C4-2B (cell line): ENCODE measurements at regions not wholly inside any gene's neighbourhood (a gene's known extent, or its start where the extent isn't known, plus 50 kb on each side); places are given as distances from the start of the nearest gene placed in this dataset.

Experiments
- CTCF ChIP-seq: fragments of 450-650 bp; conservative IDR thresholded peaks from 2 replicates; pipeline ENCODE4 v1.5.1; 2017; ENCODE audit warnings: mild to moderate bottlenecking
- ZFX ChIP-seq: fragments of 450-650 bp; IDR thresholded peaks from 2 replicates; pipeline ENCODE4 v1.6.1; 2017

GRCh38 chr6:140462453-140463311 is 1088.2 kb upstream of the CITED2 start:
- TF ChIP-seq CTCF: no peak
- no peak for TF ChIP-seq ZFX
